GM21717 (cell line): ENCODE measurements at regions not wholly inside any gene's neighbourhood (a gene's known extent, or its start where the extent isn't known, plus 50 kb on each side); places are given as distances from the start of the nearest gene placed in this dataset.
"Not testable (repeated sequence)": the region's sequence is repeated elsewhere in the genome, so short reads cannot be mapped to it uniquely, and the experiment has no call there.

ENCODE experiments used
- ATAC-seq: cut with Tn5 transposase; IDR thresholded peaks from one replicate; pipeline ENCODE4 v1.9.1; 2021; ENCODE audit warnings: mild to moderate bottlenecking, moderate library complexity; ENCODE audit not compliant: unreplicated experiment

- no peak for ATAC-seq
Measured at GRCh38 chr15:87753539-87753938, 503.0 kb downstream of the NTRK3 start.

DNA sequence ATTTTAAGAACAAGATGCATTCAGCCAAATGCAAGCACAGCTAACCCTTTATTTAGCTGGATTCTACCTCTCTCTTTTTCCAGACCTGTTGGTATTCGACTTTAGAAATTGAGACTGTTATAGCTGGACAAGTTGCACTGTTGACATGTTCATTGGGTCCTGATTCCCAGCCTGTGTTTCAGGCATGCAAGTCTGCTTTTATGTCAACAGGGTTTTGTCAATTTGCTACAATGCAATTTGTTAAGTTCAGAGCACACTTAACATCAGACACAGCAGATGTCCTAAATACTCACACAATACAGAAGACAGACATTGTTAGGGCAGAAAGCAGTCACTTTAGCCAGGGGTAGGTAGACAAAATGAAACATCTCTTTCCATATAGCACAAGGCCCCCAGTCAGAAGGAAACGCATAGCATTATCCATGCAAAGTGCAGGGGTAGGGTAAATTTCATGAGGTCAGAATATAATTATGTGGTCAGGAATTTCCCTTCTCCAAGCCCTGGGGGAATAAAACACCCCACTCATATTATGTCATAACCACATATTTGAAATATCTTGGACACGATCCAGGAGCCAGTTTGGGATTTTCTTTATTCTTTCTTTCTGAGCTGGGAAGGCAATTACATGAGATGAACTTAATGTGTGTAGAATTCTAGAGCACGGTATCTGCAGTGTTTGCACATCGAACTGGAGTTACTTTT is 504.1 kb downstream of the NTRK3 start:
- ATAC-seq = no peak

GRCh38 chr15:87748483-87748882 is 508.1 kb downstream of the NTRK3 start:
- no peak for ATAC-seq

GRCh38 chr15:87747087-87747486 is 509.5 kb downstream of the NTRK3 start:
- ATAC-seq = no peak

- no peak for ATAC-seq
Measured at GRCh38 chr15:87746333-87746732, 510.2 kb downstream of the NTRK3 start.

- no peak for ATAC-seq
Measured at GRCh38 chr15:87744815-87745214, 511.7 kb downstream of the NTRK3 start.

DNA sequence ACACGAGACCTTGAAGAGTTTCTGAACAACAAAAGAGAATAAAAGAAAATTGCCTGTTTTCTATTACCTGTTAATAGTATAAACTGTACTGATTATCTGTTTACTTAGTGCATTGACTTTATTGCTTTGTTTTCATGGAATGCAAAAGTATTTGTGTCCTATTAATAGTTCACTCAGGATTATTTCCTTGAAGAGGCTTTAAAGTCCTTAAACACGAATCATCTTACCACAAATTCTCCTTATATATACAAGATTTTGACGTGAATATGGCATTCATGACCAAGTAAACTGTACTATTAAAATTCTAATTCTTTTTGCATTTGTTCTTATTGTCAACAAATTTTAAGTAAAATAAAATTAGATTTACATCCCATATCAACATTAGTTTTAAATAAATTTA is 513.0 kb downstream of the NTRK3 start:
- ATAC-seq = no peak

- no peak for ATAC-seq
Measured at GRCh38 chr15:87741350-87741749, 515.2 kb downstream of the NTRK3 start.

- ATAC-seq = no peak
Measured at GRCh38 chr15:87740655-87741344, 515.7 kb downstream of the NTRK3 start.

DNA sequence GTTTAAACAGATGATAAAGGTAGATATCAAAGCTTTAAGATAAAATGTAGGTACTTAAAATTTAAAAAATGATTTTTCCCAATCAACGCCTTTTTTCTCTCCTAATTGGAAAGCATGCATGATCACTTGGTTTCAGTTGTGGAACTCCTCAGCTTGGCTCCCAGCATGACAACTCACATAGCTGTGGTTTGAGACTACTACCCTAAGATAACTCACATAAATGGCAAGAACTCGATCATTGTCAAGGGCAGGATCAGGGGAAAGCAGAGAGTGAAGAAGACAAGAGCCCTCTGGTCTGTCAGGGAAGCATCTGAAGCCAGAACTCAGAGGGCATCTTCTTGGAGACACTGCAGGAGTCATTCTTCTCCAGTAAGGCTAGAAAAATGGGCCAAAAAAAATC is 516.7 kb downstream of the NTRK3 start:
- no peak for ATAC-seq

GRCh38 chr15:87739081-87739480 is 517.5 kb downstream of the NTRK3 start:
- ATAC-seq = no peak

- ATAC-seq = not testable (repeated sequence)
Measured at GRCh38 chr15:87737460-87737859, 519.1 kb downstream of the NTRK3 start.

DNA sequence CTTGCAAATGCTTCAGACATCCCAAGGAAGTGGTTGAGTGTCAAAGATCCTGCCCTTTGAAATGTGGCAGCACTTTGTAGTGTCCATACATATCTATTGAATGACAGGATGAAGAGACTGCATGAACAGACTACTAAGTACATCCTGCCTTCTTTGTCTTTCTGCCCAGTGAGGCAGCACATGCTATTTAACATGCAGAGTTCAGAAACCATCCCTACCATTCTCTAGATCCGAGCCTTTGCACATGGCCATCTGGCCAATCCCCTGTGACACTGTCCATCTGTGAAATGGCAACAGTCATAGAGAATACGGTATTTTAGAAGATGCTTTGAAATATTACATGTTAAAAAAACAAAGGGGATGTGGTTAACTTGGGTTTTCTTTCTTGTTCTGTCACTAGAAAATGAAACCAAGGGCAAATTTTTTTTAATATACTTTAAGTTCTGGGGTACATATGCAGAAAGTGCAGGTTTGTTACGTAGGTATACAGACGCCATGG is 519.6 kb downstream of the NTRK3 start:
- ATAC-seq = no peak

GRCh38 chr15:87736401-87736800 is 520.1 kb downstream of the NTRK3 start:
- no peak for ATAC-seq

DNA sequence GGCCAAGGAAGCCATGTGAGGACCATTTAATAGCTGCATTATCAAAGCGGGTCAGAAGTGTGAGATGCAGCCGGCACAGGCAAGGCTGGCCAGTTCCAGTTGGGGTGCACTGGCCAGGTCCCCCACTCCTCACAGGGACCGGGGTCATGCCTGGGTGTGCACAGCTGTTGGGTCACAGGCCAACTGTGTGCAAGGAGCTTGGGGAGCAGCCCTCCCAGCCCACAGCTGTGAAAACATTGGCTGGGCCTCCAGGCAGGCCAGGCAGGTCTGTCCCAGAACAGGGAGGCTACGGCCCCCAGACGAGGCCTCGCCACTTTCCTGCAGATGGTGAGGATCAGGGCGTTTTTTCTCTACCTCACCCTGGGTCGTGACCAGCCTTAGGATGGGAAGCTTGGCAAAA is 521.0 kb downstream of the NTRK3 start:
- ATAC-seq = no peak

DNA sequence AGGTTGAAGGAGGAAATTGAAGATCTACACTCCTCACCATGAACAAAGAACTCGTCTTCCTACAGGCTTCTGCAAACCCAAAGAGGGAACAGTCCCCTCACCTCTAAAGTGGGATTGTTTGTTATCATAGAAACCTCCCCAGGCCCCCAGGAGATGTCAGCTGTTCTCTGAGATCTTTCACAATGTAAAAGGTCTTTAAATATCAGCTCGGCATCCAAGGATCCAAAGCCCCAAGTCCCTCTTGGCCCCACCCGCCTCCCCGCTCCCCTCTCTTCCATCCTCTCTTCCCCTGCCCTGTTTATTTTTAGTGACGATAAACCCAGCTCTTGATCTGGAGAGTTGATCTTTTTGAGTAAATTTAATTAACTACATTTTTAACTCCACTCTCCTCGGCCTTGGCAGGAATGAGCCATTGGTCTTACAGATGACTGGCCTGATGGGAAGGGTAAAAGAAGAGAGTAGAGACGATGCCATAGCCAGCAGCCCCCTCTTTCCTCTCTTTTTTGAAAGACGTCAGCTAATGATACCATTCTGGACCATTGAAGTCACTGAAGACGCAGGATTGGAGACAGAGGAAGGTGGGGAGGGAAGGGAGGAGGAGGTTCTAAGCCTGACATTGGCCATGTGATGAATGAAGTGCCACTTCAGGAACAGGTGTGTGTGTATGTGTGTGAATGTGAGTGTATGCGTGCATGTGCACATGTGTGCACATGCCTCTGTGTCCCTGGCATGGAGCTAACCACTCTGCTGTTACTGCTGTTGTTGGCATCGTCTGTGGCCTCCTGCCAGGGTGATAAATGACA is 521.8 kb downstream of the NTRK3 start:
- ATAC-seq = no peak

DNA sequence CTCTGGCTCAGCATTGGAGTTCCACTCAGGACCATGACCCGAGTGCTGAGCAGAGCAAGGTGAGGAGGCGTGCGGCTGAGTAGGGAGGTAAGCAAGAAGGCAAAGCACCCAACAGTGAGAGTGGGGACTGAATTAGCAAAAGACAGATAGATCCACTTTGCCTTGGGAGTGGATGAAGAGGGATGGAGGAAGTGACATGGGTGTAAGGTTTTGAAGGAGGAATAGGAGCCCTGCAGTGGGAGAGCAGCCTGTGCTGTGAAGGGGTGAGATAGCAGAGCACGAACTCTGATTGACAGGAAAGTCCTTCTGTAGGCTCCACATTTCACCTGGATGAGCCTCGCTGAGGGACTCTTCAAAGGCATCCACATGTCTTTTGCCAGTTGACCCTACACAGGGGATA is 522.6 kb downstream of the NTRK3 start:
- ATAC-seq = no peak

GRCh38 chr15:87733541-87733941 is 523.0 kb downstream of the NTRK3 start:
- no peak for ATAC-seq

- no peak for ATAC-seq
Measured at GRCh38 chr15:87732976-87733375, 523.6 kb downstream of the NTRK3 start.

DNA sequence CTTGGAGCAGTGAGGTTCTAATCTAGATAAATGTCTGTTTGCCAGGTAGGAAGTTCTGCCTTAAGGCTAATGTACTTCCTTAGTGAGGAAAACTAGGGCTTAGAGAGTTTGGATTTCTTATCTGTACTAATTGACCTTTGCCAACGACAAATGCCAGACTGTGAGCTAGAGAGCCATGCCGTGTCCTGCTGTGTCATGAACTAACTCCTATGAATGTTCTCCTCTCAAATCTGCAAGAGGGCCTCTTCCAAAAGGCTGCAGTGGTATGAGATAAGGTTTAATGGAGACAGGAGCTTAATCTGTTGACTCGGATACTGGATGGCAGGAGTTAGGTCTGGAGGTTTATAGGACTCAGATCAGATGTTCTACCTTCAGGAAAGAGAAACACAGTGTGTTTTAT is 524.9 kb downstream of the NTRK3 start:
- no peak for ATAC-seq

DNA sequence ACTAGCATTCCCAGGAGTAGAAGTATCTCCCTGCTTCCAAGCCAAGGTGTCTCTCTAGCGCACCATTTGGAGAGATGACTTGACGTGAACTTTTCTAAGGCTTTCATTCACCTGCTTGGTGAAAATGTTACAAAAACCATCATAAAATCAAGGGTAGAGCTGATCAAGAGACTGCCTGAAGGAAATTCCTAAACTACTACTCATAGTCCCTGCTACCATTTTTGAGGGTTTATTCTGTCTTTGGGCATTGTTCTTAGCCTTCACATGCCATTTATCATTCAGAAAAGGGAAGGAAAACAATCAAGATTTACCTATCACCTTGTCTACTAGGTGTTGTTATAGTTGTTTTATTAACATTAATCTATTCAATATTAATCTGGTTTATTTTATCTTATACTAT is 525.8 kb downstream of the NTRK3 start:
- no peak for ATAC-seq

- ATAC-seq = no peak
Measured at GRCh38 chr15:87728998-87729397, 527.5 kb downstream of the NTRK3 start.
